ENCODE measurements at regions not wholly inside any gene's neighbourhood (a gene's known extent, or its start where the extent isn't known, plus 50 kb on each side); places are given as distances from the start of the nearest gene placed in this dataset.

GRCh38 chr2:177314722-177315264 lies 50.3 kb upstream of the NFE2L2 start:
- no peak for DNase-seq

- no peak for DNase-seq
Observed at GRCh38 chr2:177315364-177315763, 50.8 kb upstream of the NFE2L2 start.

GRCh38 chr2:177316756-177317155 lies 52.2 kb upstream of the NFE2L2 start:
- DNase-seq, result no peak

- DNase-seq, result no peak
Observed at GRCh38 chr2:177317443-177317842, 52.9 kb upstream of the NFE2L2 start.

GRCh38 chr2:177317857-177318256 lies 53.3 kb upstream of the NFE2L2 start:
- DNase-seq, result no peak

GRCh38 chr2:177318613-177319012 lies 54.1 kb upstream of the NFE2L2 start:
- DNase-seq, result no peak

- no peak for DNase-seq
Observed at GRCh38 chr2:177320596-177320995, 56.1 kb upstream of the NFE2L2 start.

GRCh38 chr2:177322801-177323261 lies 58.3 kb upstream of the NFE2L2 start:
- no peak for DNase-seq

GRCh38 chr2:177324797-177325196 lies 60.3 kb upstream of the NFE2L2 start:
- no peak for DNase-seq

GRCh38 chr2:177325554-177325953 lies 61.0 kb upstream of the NFE2L2 start:
- no peak for DNase-seq

- DNase-seq, result no peak
Observed at GRCh38 chr2:177326005-177326404, 61.5 kb upstream of the NFE2L2 start.

GRCh38 chr2:177326591-177326990 lies 62.1 kb upstream of the NFE2L2 start:
- DNase-seq, result no peak

- no peak for DNase-seq
Observed at GRCh38 chr2:177327009-177327408, 62.5 kb upstream of the NFE2L2 start.

GRCh38 chr2:177328056-177328455 lies 63.5 kb upstream of the NFE2L2 start:
- no peak for DNase-seq

GRCh38 chr2:177329064-177329463 lies 63.5 kb upstream of the AGPS start:
- no peak for DNase-seq

GRCh38 chr2:177331466-177331997 lies 61.0 kb upstream of the AGPS start:
- DNase-seq, result no peak

- DNase-seq, result peak; percentile 84
Observed at GRCh38 chr2:177332026-177332991, 60.3 kb upstream of the AGPS start.

GRCh38 chr2:177332992-177333388 lies 59.6 kb upstream of the AGPS start:
- no peak for DNase-seq

- peak; percentile 87 for DNase-seq
Observed at GRCh38 chr2:177334940-177335543, 57.5 kb upstream of the AGPS start.

- DNase-seq, result peak; percentile 20
Observed at GRCh38 chr2:177335917-177336450, 56.6 kb upstream of the AGPS start.

GRCh38 chr2:177338177-177338721 lies 54.3 kb upstream of the AGPS start:
- DNase-seq, result peak; percentile 99

GRCh38 chr2:177340158-177340557 lies 52.4 kb upstream of the AGPS start:
- DNase-seq, result no peak

GRCh38 chr2:177342736-177343135 lies 49.8 kb upstream of the AGPS start:
- no peak for DNase-seq
